Caco-2 (cell line): ENCODE measurements at regions not wholly inside any gene's neighbourhood (a gene's known extent, or its start where the extent isn't known, plus 50 kb on each side); places are given as distances from the start of the nearest gene placed in this dataset.

Source experiments
- BruUV-seq: library from RNA; stranded (reverse); fragments of 400-500 nt; replicated peaks from 2 replicates; lab custom pipeline; 2021; lab: Mats Ljungman, UMichigan
- CTCF ChIA-PET: fragments of 300-600 bp; sonication (Branson Sonifier 250); formaldehyde crosslinking; loops from one replicate; lab custom pipeline; 2022; ENCODE audit warnings: antibody characterized with exemption; lab: Charles Lee
- POLR2A ChIA-PET: fragments of 300-600 bp; sonication (Branson Sonifier 250); formaldehyde crosslinking; loops from one replicate; lab custom pipeline; 2022; ENCODE audit warnings: antibody characterized with exemption; lab: Charles Lee
- DNase-seq, 2 experiments: peaks; one replicate each; pipeline versions ENCODE4 v3.0.0 to v3.0.0-alpha.2; 2020 to 2022
- H3K27me3 ChIP-seq: replicated peaks from 2 replicates; pipeline ENCODE4 v1.6.0; 2011; ENCODE audit warnings: low read length; ENCODE audit not compliant: control insufficient read depth, insufficient read depth
- H3K36me3 ChIP-seq: 2 replicates; pipeline ENCODE4 v1.5.1; 2011; ENCODE audit warnings: low read length; ENCODE audit not compliant: control insufficient read depth, insufficient read depth
- H3K4me1 ChIP-seq: fragments of 250-450 bp; sonication (Bioruptor Pico); 2 replicates; pipeline ENCODE4 v1.5.1; 2020; ENCODE audit warnings: mild to moderate bottlenecking
- H3K4me3 ChIP-seq: 2 replicates; pipeline ENCODE4 v1.5.1; 2011; ENCODE audit warnings: low read depth, mild to moderate bottlenecking, control low read depth, low read length
- H3K9me3 ChIP-seq: fragments of 250-450 bp; sonication (Bioruptor Pico); 2 replicates; pipeline ENCODE4 v1.5.1; 2020; ENCODE audit warnings: mild to moderate bottlenecking, moderate library complexity
- H3K27ac Mint-ChIP-seq: one replicate; pipeline ENCODE4 v1.8.0; 2022; ENCODE audit warnings: mixed read lengths; ENCODE audit not compliant: unreplicated experiment
- H3K27me3 Mint-ChIP-seq: one replicate; pipeline ENCODE4 v1.8.0; 2022; ENCODE audit warnings: mixed read lengths; ENCODE audit not compliant: insufficient read depth, unreplicated experiment
- H3K36me3 Mint-ChIP-seq: one replicate; pipeline ENCODE4 v1.8.0; 2022; ENCODE audit warnings: mild to moderate bottlenecking, mixed read lengths; ENCODE audit not compliant: insufficient read depth, unreplicated experiment
- H3K4me1 Mint-ChIP-seq: one replicate; pipeline ENCODE4 v1.8.0; 2022; ENCODE audit warnings: low read depth, mixed read lengths; ENCODE audit not compliant: unreplicated experiment
- H3K4me3 Mint-ChIP-seq: one replicate; pipeline ENCODE4 v1.8.0; 2022; ENCODE audit warnings: mild to moderate bottlenecking, moderate library complexity, mixed read lengths; ENCODE audit not compliant: unreplicated experiment
- H3K9me3 Mint-ChIP-seq: one replicate; pipeline ENCODE4 v1.8.0; 2022; ENCODE audit warnings: mixed read lengths; ENCODE audit not compliant: unreplicated experiment
- intact Hi-C: fragments of 100-400 bp; cut with micrococcal nuclease; formaldehyde crosslinking; loops from one replicate; pipeline ENCODE4 v1.10.0; 2022; ENCODE audit not compliant: unreplicated experiment
- TF ChIP-seq, protein P1 (sequence below), 2 experiments: fragments of 200-600 bp in 1 of 2; IDR thresholded peaks; 1 replicate in 1 of 2; 2 replicates in 1 of 2; pipeline versions ENCODE4 v1.5.1 to v1.8.0; 2011 to 2022; ENCODE audit warnings: antibody characterized with exemption in 1 of 2, control low read depth in 1 of 2, inconsistent platforms in 1 of 2, low read depth in 1 of 2, low read length in 1 of 2, mild to moderate bottlenecking in 1 of 2, moderate library complexity in 1 of 2; ENCODE audit not compliant: insufficient read depth in 1 of 2, severe bottlenecking in 1 of 2, unreplicated experiment in 1 of 2

- CTCF ChIA-PET = no interaction called here
- no peaks in the 10 kb centered on the region for H3K27me3 ChIP-seq
Measured at GRCh38 chr6:170206851-170207431, 83.9 kb downstream of the DLL1 start.

DNA sequence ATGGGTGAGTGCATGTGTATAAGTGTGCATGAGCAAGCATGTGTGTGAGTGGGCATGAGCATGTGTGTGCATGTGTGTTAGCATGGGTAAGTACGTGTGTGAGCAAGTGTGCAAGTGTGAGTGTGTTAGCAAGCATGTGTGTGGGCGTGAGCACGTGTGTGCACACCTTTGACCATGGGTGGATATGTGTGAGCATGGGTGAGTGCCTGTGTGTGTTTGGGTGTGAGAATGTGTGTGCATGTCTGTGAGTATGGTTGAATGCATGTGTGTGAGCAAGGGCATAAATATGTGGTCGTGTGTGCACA lies 84.6 kb downstream of the DLL1 start:
- Mint-ChIP-seq H3K4me3 (no peak overlapping the region), H3K9me3 (peaks cover 11% of the 10 kb centered on the region), H3K36me3 (no peaks in the 10 kb centered on the region), H3K27ac (no peak overlapping the region), H3K4me1 (no peaks in the 10 kb centered on the region), H3K27me3 (no peaks in the 10 kb centered on the region)
- Histone ChIP-seq H3K4me3 (no peak overlapping the region), H3K36me3 (no peaks in the 10 kb centered on the region), H3K9me3 (no peaks in the 10 kb centered on the region), H3K4me1 (no peaks in the 10 kb centered on the region), H3K27me3 (no peaks in the 10 kb centered on the region)
- ChIA-PET CTCF (no interaction called here), POLR2A (no interaction called here)
- TF ChIP-seq, protein P1, sequence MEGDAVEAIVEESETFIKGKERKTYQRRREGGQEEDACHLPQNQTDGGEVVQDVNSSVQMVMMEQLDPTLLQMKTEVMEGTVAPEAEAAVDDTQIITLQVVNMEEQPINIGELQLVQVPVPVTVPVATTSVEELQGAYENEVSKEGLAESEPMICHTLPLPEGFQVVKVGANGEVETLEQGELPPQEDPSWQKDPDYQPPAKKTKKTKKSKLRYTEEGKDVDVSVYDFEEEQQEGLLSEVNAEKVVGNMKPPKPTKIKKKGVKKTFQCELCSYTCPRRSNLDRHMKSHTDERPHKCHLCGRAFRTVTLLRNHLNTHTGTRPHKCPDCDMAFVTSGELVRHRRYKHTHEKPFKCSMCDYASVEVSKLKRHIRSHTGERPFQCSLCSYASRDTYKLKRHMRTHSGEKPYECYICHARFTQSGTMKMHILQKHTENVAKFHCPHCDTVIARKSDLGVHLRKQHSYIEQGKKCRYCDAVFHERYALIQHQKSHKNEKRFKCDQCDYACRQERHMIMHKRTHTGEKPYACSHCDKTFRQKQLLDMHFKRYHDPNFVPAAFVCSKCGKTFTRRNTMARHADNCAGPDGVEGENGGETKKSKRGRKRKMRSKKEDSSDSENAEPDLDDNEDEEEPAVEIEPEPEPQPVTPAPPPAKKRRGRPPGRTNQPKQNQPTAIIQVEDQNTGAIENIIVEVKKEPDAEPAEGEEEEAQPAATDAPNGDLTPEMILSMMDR (IDR thresholded peaks at IDR 0.05; ENCODE audit: insufficient read depth in 1 of 2, low read depth in 1 of 2, low read length in 1 of 2, severe bottlenecking in 1 of 2, unreplicated experiment in 1 of 2) = no peak
- no TSS peak for BruUV-seq
- DNase-seq = no peak
- intact Hi-C loops = no loop called here

More at GRCh38 chr6:170206851-170207431, 83.9 kb downstream of the DLL1 start:
- intact Hi-C loops = no loop called here
- Histone ChIP-seq H3K9me3 (no peaks in the 10 kb centered on the region), H3K4me1 (no peaks in the 10 kb centered on the region), H3K36me3 (no peaks in the 10 kb centered on the region), H3K4me3 (no peak overlapping the region)
- H3K27me3 Mint-ChIP-seq = no peaks in the 10 kb centered on the region
- TF ChIP-seq, protein P1 (IDR thresholded peaks at IDR 0.05; ENCODE audit: insufficient read depth in 1 of 2, low read depth in 1 of 2, low read length in 1 of 2, severe bottlenecking in 1 of 2, unreplicated experiment in 1 of 2) = no peak
- H3K36me3 Mint-ChIP-seq = no peaks in the 10 kb centered on the region
- no peaks in the 10 kb centered on the region for H3K4me1 Mint-ChIP-seq
- POLR2A ChIA-PET = no interaction called here
- no TSS peak for BruUV-seq
- DNase-seq = no peak
- H3K9me3 Mint-ChIP-seq = peaks cover 11% of the 10 kb centered on the region
- H3K27ac Mint-ChIP-seq = no peak overlapping the region
- H3K4me3 Mint-ChIP-seq = no peak overlapping the region

GRCh38 chr6:170205534-170206316 lies 85.2 kb downstream of the DLL1 start:
- CTCF ChIA-PET = no interaction called here
- BruUV-seq = no TSS peak

More at GRCh38 chr6:170205534-170206316, 85.2 kb downstream of the DLL1 start:
- Histone ChIP-seq H3K9me3 (no peaks in the 10 kb centered on the region), H3K4me1 (no peaks in the 10 kb centered on the region), H3K27me3 (no peaks in the 10 kb centered on the region), H3K4me3 (no peak overlapping the region), H3K36me3 (no peaks in the 10 kb centered on the region)
- POLR2A ChIA-PET = no interaction called here
- Mint-ChIP-seq H3K36me3 (no peaks in the 10 kb centered on the region), H3K4me1 (no peaks in the 10 kb centered on the region), H3K27ac (no peak overlapping the region), H3K27me3 (peaks cover under 1% of the 10 kb centered on the region), H3K4me3 (no peak overlapping the region), H3K9me3 (peaks cover 11% of the 10 kb centered on the region)
- DNase-seq = no peak
- intact Hi-C loops = no loop called here
- TF ChIP-seq, protein P1 (IDR thresholded peaks at IDR 0.05; ENCODE audit: insufficient read depth in 1 of 2, low read depth in 1 of 2, low read length in 1 of 2, severe bottlenecking in 1 of 2, unreplicated experiment in 1 of 2) = no peak
